Trophoblast cell (in vitro differentiated cells and primary cell): ENCODE measurements at regions not wholly inside any gene's neighbourhood (a gene's known extent, or its start where the extent isn't known, plus 50 kb on each side); places are given as distances from the start of the nearest gene placed in this dataset.

Source experiments
- DNase-seq, 2 donors: peaks; one replicate each; pipeline ENCODE4 v3.0.0-alpha.2; 2016
- H2AFZ ChIP-seq: 2 replicates; pipeline ENCODE4 v1.6.1; 2013; ENCODE audit warnings: low read length, moderate library complexity, mild to moderate bottlenecking; ENCODE audit not compliant: insufficient read depth, poor library complexity
- H2AK5ac ChIP-seq: 2 replicates; pipeline ENCODE4 v1.6.1; 2013; ENCODE audit warnings: mild to moderate bottlenecking, low read length
- H2BK120ac ChIP-seq: 2 replicates; pipeline ENCODE4 v1.6.1; 2013; ENCODE audit warnings: low read length, mild to moderate bottlenecking, moderate library complexity; ENCODE audit not compliant: insufficient read depth, poor library complexity
- H2BK12ac ChIP-seq: 2 replicates; pipeline ENCODE4 v1.6.1; 2013; ENCODE audit warnings: mild to moderate bottlenecking, low read length, moderate library complexity
- H2BK5ac ChIP-seq: 2 replicates; pipeline ENCODE4 v1.6.1; 2013; ENCODE audit warnings: low read length, low read depth, moderate library complexity, mild to moderate bottlenecking; ENCODE audit not compliant: poor library complexity
- H3K14ac ChIP-seq: 2 replicates; pipeline ENCODE4 v1.6.1; 2013; ENCODE audit warnings: mild to moderate bottlenecking, low read length
- H3K18ac ChIP-seq: 2 replicates; pipeline ENCODE4 v1.6.1; 2013; ENCODE audit warnings: mild to moderate bottlenecking, low read length
- H3K23ac ChIP-seq: 2 replicates; pipeline ENCODE4 v1.6.1; 2013; ENCODE audit warnings: low read length
- H3K27ac ChIP-seq: 2 replicates; pipeline ENCODE4 v1.5.1; 2013; ENCODE audit warnings: low read depth, mild to moderate bottlenecking, inconsistent platforms, low read length, moderate library complexity
- H3K27me3 ChIP-seq: 2 replicates; pipeline ENCODE4 v1.6.1; 2013; ENCODE audit warnings: inconsistent platforms, mild to moderate bottlenecking, low read length, moderate library complexity; ENCODE audit not compliant: insufficient read depth
- H3K36me3 ChIP-seq, 2 experiments: 1 replicate in 1 of 2; 2 replicates in 1 of 2; pipeline ENCODE4 v1.6.1; 2013; ENCODE audit warnings: low read length in 2 of 2, mild to moderate bottlenecking in 2 of 2, moderate library complexity in 1 of 2; ENCODE audit not compliant: insufficient read depth in 2 of 2, control insufficient read depth in 1 of 2
- H3K4ac ChIP-seq: 2 replicates; pipeline ENCODE4 v1.6.1; 2013; ENCODE audit warnings: low read depth, mild to moderate bottlenecking, low read length, moderate library complexity
- H3K4me1 ChIP-seq, 2 experiments: 1 replicate in 1 of 2; 2 replicates in 1 of 2; pipeline ENCODE4 v1.6.1; 2013; ENCODE audit warnings: low read length in 2 of 2, mild to moderate bottlenecking in 2 of 2, moderate library complexity in 1 of 2; ENCODE audit not compliant: insufficient read depth in 2 of 2, control insufficient read depth in 1 of 2
- H3K4me2 ChIP-seq: 2 replicates; pipeline ENCODE4 v1.6.1; 2013; ENCODE audit warnings: inconsistent platforms, mild to moderate bottlenecking, low read length, moderate library complexity
- H3K4me3 ChIP-seq: 2 replicates; pipeline ENCODE4 v1.5.1; 2013; ENCODE audit warnings: mild to moderate bottlenecking, low read depth, low read length, inconsistent platforms
- H3K79me1 ChIP-seq: one replicate; pipeline ENCODE4 v1.6.1; 2013; ENCODE audit warnings: low read length
- H3K79me2 ChIP-seq: 2 replicates; pipeline ENCODE4 v1.6.1; 2013; ENCODE audit warnings: low read length, mild to moderate bottlenecking; ENCODE audit not compliant: control insufficient read depth, insufficient read depth, poor library complexity
- H3K9ac ChIP-seq: 2 replicates; pipeline ENCODE4 v1.6.1; 2013; ENCODE audit warnings: mild to moderate bottlenecking, low read length
- H3K9me3 ChIP-seq: 2 replicates; pipeline ENCODE4 v1.6.1; 2013; ENCODE audit warnings: low read depth, mild to moderate bottlenecking, control low read depth, inconsistent platforms, low read length; ENCODE audit not compliant: insufficient read depth
- H4K12ac ChIP-seq: 2 replicates; pipeline ENCODE4 v1.6.1; 2013; ENCODE audit warnings: low read depth, mild to moderate bottlenecking, low read length, moderate library complexity
- H4K8ac ChIP-seq: 2 replicates; pipeline ENCODE4 v1.6.1; 2013; ENCODE audit warnings: low read depth, mild to moderate bottlenecking, low read length, moderate library complexity
- H4K91ac ChIP-seq: one replicate; pipeline ENCODE4 v1.6.1; 2013; ENCODE audit warnings: low read depth, mild to moderate bottlenecking, low read length, moderate library complexity
- WGBS: extraction: QIAGEN DNeasy Blood & Tissue Kit; methylation state at CpG from one replicate; pipeline ENCODE4 v1.1.7; 2013; ENCODE audit warnings: missing lambda C conversion rate; ENCODE audit not compliant: insufficient read length, insufficient coverage; ENCODE audit errors: extremely low coverage; 5-methylcytosine and 5-hydroxymethylcytosine counted together

DNA sequence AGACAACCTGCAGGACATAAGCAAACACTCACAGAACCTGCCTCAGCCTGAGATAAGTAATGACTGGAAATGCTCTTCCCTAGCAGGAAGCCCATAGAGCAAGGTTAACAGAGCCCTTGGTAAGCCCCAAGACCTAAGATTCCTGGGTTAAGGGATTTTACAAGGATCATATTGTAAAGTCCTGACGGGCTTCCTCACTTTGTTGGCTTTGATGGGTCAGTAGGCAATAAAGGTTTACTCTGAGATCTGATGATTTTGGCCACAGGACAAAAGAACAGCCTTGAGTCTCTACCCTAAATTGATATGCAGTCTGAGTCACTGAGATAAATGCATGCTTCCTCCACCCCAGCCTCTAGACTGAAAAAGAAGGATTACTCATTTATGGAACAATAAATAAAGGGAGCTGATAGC is 270.8 kb downstream of the HTR7 start:
- Histone ChIP-seq H3K27ac (no peak overlapping the region), H4K8ac (no peak overlapping the region), H4K91ac (no peak overlapping the region), H4K12ac (no peak overlapping the region), H3K23ac (no peak overlapping the region), H3K4me1 (peaks cover 0 to 6% of the 10 kb centered on the region in 2 experiments), H3K36me3 (no peaks in the 10 kb centered on the region), H2BK12ac (no peak overlapping the region), H2AK5ac (no peak overlapping the region), H3K14ac (no peak overlapping the region), H3K79me2 (no peaks in the 10 kb centered on the region), H3K4me3 (no peak overlapping the region), H3K9me3 (no peaks in the 10 kb centered on the region), H2BK5ac (no peak overlapping the region), H2AFZ (no peak overlapping the region), H3K18ac (no peak overlapping the region), H3K4me2 (no peak overlapping the region), H3K4ac (no peak overlapping the region), H2BK120ac (no peak overlapping the region), H3K27me3 (no peaks in the 10 kb centered on the region), H3K9ac (no peak overlapping the region), H3K79me1 (no peaks in the 10 kb centered on the region)
- no CpG with 5 or more reads among the region's 1 CpG for WGBS
- DNase-seq = no peak

DNA sequence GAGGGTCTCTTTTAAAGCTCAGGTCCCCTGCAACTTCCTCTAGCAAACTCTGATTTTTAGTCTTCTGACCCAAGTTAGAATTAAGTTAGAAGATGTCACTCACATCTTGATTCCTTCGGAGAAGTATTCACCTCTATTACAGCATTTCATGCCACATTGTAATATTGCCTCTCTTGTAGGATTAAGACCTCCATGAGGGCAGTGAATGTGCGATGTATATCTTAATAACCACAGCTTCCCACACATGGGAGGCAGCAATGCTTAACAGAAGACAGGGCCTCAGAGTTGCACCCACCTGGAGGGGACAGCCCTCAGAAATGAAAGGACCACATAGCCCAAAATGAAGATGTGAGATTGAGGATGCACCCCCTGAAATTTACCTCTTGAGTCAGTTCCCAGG is 270.3 kb downstream of the HTR7 start:
- Histone ChIP-seq H2BK12ac (no peak overlapping the region), H4K91ac (no peak overlapping the region), H3K27me3 (no peaks in the 10 kb centered on the region), H2BK5ac (no peak overlapping the region), H2AFZ (no peak overlapping the region), H3K27ac (no peak overlapping the region), H3K4me3 (no peak overlapping the region), H3K4me2 (no peak overlapping the region), H3K23ac (no peak overlapping the region), H4K12ac (no peak overlapping the region), H3K79me2 (no peaks in the 10 kb centered on the region), H3K36me3 (no peaks in the 10 kb centered on the region), H2AK5ac (no peak overlapping the region), H3K79me1 (no peaks in the 10 kb centered on the region), H3K14ac (no peak overlapping the region), H3K4me1 (peaks cover 0 to 8% of the 10 kb centered on the region in 2 experiments), H3K4ac (no peak overlapping the region), H3K9me3 (no peaks in the 10 kb centered on the region), H2BK120ac (no peak overlapping the region), H3K18ac (no peak overlapping the region), H3K9ac (no peak overlapping the region), H4K8ac (no peak overlapping the region)
- WGBS = no CpG with 5 or more reads among the region's 2 CpGs
- DNase-seq = no peak

DNA sequence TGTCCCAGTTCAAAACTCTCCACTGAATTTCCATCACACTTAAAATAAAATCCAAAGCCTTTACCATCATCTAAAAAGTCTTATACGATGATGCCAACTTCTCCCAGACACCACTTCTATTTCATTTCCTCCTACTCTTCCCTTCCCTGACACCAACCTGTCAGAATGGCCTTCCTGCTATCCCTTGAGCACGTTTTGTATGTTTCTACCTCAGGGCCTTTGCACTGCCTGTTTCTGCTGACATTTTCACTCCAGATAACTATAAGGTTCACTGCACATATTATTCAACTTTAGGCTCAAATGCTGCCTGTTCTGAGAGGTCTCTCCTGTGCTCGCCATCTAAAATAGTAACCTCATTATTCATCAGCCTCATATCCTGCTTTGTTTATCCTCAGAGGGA is 269.6 kb downstream of the HTR7 start:
- Histone ChIP-seq H4K12ac (no peak overlapping the region), H4K8ac (no peak overlapping the region), H3K36me3 (no peaks in the 10 kb centered on the region), H3K4me1 (peaks cover 0 to 8% of the 10 kb centered on the region in 2 experiments), H2AK5ac (no peak overlapping the region), H3K23ac (no peak overlapping the region), H3K27ac (no peak overlapping the region), H4K91ac (no peak overlapping the region), H2BK12ac (no peak overlapping the region), H2AFZ (no peak overlapping the region), H3K79me1 (no peaks in the 10 kb centered on the region), H2BK5ac (no peak overlapping the region), H3K79me2 (no peaks in the 10 kb centered on the region), H3K14ac (no peak overlapping the region), H3K27me3 (no peaks in the 10 kb centered on the region), H3K18ac (no peak overlapping the region), H2BK120ac (no peak overlapping the region), H3K4me2 (no peak overlapping the region), H3K4ac (no peak overlapping the region), H3K4me3 (no peak overlapping the region), H3K9ac (no peak overlapping the region), H3K9me3 (no peaks in the 10 kb centered on the region)
- DNase-seq = no peak
- no CpG with 5 or more reads among the region's 3 CpGs for WGBS

DNA sequence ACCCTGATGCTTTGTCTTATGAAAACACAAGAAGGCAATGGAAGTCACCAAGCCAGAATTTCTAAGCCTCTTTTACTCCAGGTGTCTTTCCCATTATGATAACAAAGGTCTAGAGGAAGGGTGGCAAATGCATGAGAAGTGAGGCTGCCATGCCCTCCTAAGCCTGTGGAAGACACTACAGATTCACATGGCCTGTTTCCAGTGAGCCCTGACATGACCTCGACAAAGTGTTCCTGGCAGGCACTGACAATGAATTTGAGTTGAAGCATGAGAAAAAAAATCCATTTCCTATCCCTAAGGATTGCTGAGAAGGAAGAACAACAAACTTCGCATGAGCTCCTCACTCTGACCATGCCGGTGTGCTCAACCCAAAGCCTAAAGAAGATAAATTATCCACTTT is 268.0 kb downstream of the HTR7 start:
- Histone ChIP-seq H3K4me2 (no peak overlapping the region), H3K27ac (no peak overlapping the region), H3K18ac (no peak overlapping the region), H3K9me3 (no peaks in the 10 kb centered on the region), H3K4me1 (peaks cover 0 to 8% of the 10 kb centered on the region in 2 experiments), H3K36me3 (no peaks in the 10 kb centered on the region), H4K12ac (no peak overlapping the region), H4K8ac (no peak overlapping the region), H3K79me1 (no peaks in the 10 kb centered on the region), H2BK12ac (peak overlapping the region; percentile 45), H3K23ac (no peak overlapping the region), H3K27me3 (no peaks in the 10 kb centered on the region), H2BK120ac (no peak overlapping the region), H2BK5ac (no peak overlapping the region), H2AK5ac (no peak overlapping the region), H3K79me2 (no peaks in the 10 kb centered on the region), H3K9ac (no peak overlapping the region), H3K4ac (no peak overlapping the region), H2AFZ (no peak overlapping the region), H3K14ac (no peak overlapping the region), H4K91ac (no peak overlapping the region), H3K4me3 (no peak overlapping the region)
- DNase-seq = no peak
- WGBS = no CpG with 5 or more reads among the region's 3 CpGs
